ENCODE measurements at regions not wholly inside any gene's neighbourhood (a gene's known extent, or its start where the extent isn't known, plus 50 kb on each side); places are given as distances from the start of the nearest gene placed in this dataset.

- Histone ChIP-seq H3K79me2 (ENCODE audit: insufficient read depth, low read length) (no peaks in the 10 kb centered on the region), H3K9me3 (replicated peaks in 1 of 2; ENCODE audit: control insufficient read depth in 1 of 2, insufficient read depth in 1 of 2, low read length in 2 of 2) (no peaks in the 10 kb centered on the region), H3K9ac (ENCODE audit: insufficient read depth, low read length, poor library complexity, severe bottlenecking) (no peak overlapping the region), H3K4me3 (replicated peaks in 1 of 3; ENCODE audit: low read depth in 2 of 3, low read length in 3 of 3) (no peak overlapping the region), H3K27me3 (ENCODE audit: control insufficient read depth in 2 of 2, insufficient read depth in 2 of 2, low read length in 2 of 2) (peaks cover 0 to 15% of the 10 kb centered on the region in 2 donors), H4K20me1 (ENCODE audit: insufficient read depth, low read length) (no peaks in the 10 kb centered on the region), H3K4me2 (replicated peaks; ENCODE audit: extremely low read depth, low read length, poor library complexity, severe bottlenecking) (no peak overlapping the region), H3K27ac (ENCODE audit: low read depth in 1 of 2, low read length in 2 of 2) (no peak overlapping the region), H2AFZ (ENCODE audit: insufficient read depth, low read depth, low read length, poor library complexity, severe bottlenecking) (no peak overlapping the region), H3K4me1 (ENCODE audit: control insufficient read depth in 1 of 2, insufficient read depth in 2 of 2, low read length in 2 of 2) (no peaks in the 10 kb centered on the region), H3K36me3 (replicated peaks in 1 of 2; ENCODE audit: control insufficient read depth in 1 of 2, insufficient read depth in 2 of 2, low read length in 2 of 2) (no peaks in the 10 kb centered on the region)
- intact Hi-C loops (cut with micrococcal nuclease), result no loop called here
- Mint-ChIP-seq H3K27me3 (ENCODE audit: low read depth in 3 of 3) (peaks cover 21 to 42% (median 36%) of the 10 kb centered on the region in 3 donors), H3K9me3 (no peaks in the 10 kb centered on the region), H3K4me1 (no peaks in the 10 kb centered on the region), H3K27ac (no peak overlapping the region), H3K4me3 (no peak overlapping the region), H3K36me3 (no peaks in the 10 kb centered on the region)
- no peak for DNase-seq
- TF ChIP-seq CTCF (IDR thresholded peaks at IDR 0.05), result no peak
- 86% methylated on average over 1 of the region's 1 CpG for WGBS (ENCODE audit: insufficient coverage)
Observed at GRCh38 chr17:36840796-36841195, 96.5 kb upstream of the LHX1 start.

GRCh38 chr17:36842231-36842819 lies 95.0 kb upstream of the LHX1 start:
- no peak for DNase-seq
- 73% methylated on average over 4 of the region's 6 CpGs for WGBS (ENCODE audit: insufficient coverage)
- no peak for TF ChIP-seq CTCF (IDR thresholded peaks at IDR 0.05)
- Histone ChIP-seq H4K20me1 (ENCODE audit: insufficient read depth, low read length) (no peaks in the 10 kb centered on the region), H3K27me3 (ENCODE audit: control insufficient read depth in 2 of 2, insufficient read depth in 2 of 2, low read length in 2 of 2) (peaks cover 0 to 13% of the 10 kb centered on the region in 2 donors), H3K4me1 (ENCODE audit: control insufficient read depth in 1 of 2, insufficient read depth in 2 of 2, low read length in 2 of 2) (no peaks in the 10 kb centered on the region), H3K9ac (ENCODE audit: insufficient read depth, low read length, poor library complexity, severe bottlenecking) (no peak overlapping the region), H3K9me3 (replicated peaks in 1 of 2; ENCODE audit: control insufficient read depth in 1 of 2, insufficient read depth in 1 of 2, low read length in 2 of 2) (no peaks in the 10 kb centered on the region), H3K4me2 (replicated peaks; ENCODE audit: extremely low read depth, low read length, poor library complexity, severe bottlenecking) (no peak overlapping the region), H3K4me3 (replicated peaks in 1 of 3; ENCODE audit: low read depth in 2 of 3, low read length in 3 of 3) (no peak overlapping the region), H2AFZ (ENCODE audit: insufficient read depth, low read depth, low read length, poor library complexity, severe bottlenecking) (no peak overlapping the region), H3K79me2 (ENCODE audit: insufficient read depth, low read length) (no peaks in the 10 kb centered on the region), H3K27ac (ENCODE audit: low read depth in 1 of 2, low read length in 2 of 2) (no peak overlapping the region), H3K36me3 (replicated peaks in 1 of 2; ENCODE audit: control insufficient read depth in 1 of 2, insufficient read depth in 2 of 2, low read length in 2 of 2) (no peaks in the 10 kb centered on the region)
- Mint-ChIP-seq H3K4me3 (no peak overlapping the region), H3K27me3 (ENCODE audit: low read depth in 3 of 3) (peaks cover 24 to 46% (median 33%) of the 10 kb centered on the region in 3 donors), H3K36me3 (no peaks in the 10 kb centered on the region), H3K9me3 (no peaks in the 10 kb centered on the region), H3K4me1 (no peaks in the 10 kb centered on the region), H3K27ac (no peak overlapping the region)
- intact Hi-C loops (cut with micrococcal nuclease), result no loop called here
